B cell (primary cell): ENCODE measurements at regions not wholly inside any gene's neighbourhood (a gene's known extent, or its start where the extent isn't known, plus 50 kb on each side); places are given as distances from the start of the nearest gene placed in this dataset.

Experiments used
- ATAC-seq: fragments of 200-7000 bp; cut with Tn5 transposase; one replicate; pipeline ENCODE4 v1.10.0; 2021; ENCODE audit warnings: low read depth, mild to moderate bottlenecking, moderate number of reproducible peaks, moderate library complexity
- CTCF ChIA-PET: fragments of 350-600 bp; sonication (Branson Sonifier 250); formaldehyde crosslinking; loops from one replicate; lab custom pipeline; 2021; ENCODE audit warnings: antibody characterized with exemption, inconsistent platforms; lab: Charles Lee
- POLR2A ChIA-PET: fragments of 350-600 bp; sonication (Branson Sonifier 250); formaldehyde crosslinking; loops from one replicate; lab custom pipeline; 2021; ENCODE audit warnings: antibody characterized with exemption; lab: Charles Lee
- DNase-seq: peaks from one replicate; pipeline ENCODE4 v3.0.0; 2013
- H2AFZ ChIP-seq: 2 replicates; pipeline ENCODE4 v1.6.1; 2012; ENCODE audit warnings: mild to moderate bottlenecking, low read depth, low read length; ENCODE audit not compliant: insufficient read depth, poor library complexity, severe bottlenecking
- H3K27ac ChIP-seq, 2 donors: 1 replicate in 1 of 2; 2 replicates in 1 of 2; pipeline ENCODE4 v1.5.1; 2012 to 2013; ENCODE audit warnings: low read length in 2 of 2, mild to moderate bottlenecking in 2 of 2, moderate library complexity in 1 of 2
- H3K27me3 ChIP-seq, 4 experiments: fragments of 200-600 bp in 1 of 4; sonication (generic) in 1 of 4; replicated peaks in 1 of 4; 1 replicate in 2 of 4; 2 replicates in 2 of 4; pipeline versions ENCODE4 v1.6.1 to v1.7.0; 2013 to 2016; ENCODE audit warnings: low read length in 3 of 4, mild to moderate bottlenecking in 2 of 4, mixed read lengths in 1 of 4, moderate library complexity in 1 of 4; ENCODE audit not compliant: insufficient read depth in 4 of 4, control insufficient read depth in 3 of 4; ENCODE audit errors: control extremely low read depth in 1 of 4
- H3K36me3 ChIP-seq, 2 experiments: replicated peaks in 1 of 2; 1 replicate in 1 of 2; 2 replicates in 1 of 2; pipeline versions ENCODE4 v1.6.1 to v1.7.1; 2013; ENCODE audit warnings: low read length in 1 of 2; ENCODE audit not compliant: insufficient read depth in 2 of 2, control insufficient read depth in 1 of 2; ENCODE audit errors: control extremely low read depth in 1 of 2, extremely low read depth in 1 of 2
- H3K4me1 ChIP-seq, 2 donors: fragments of 200-600 bp in 1 of 2; sonication (generic) in 1 of 2; 1 replicate in 1 of 2; 2 replicates in 1 of 2; pipeline versions ENCODE4 v1.5.1 to v1.6.1; 2013 to 2017; ENCODE audit warnings: low read length in 2 of 2; ENCODE audit not compliant: control insufficient read depth in 2 of 2, insufficient read depth in 2 of 2
- H3K4me2 ChIP-seq: replicated peaks from 2 replicates; pipeline ENCODE3; 2012; ENCODE audit warnings: mild to moderate bottlenecking, low read depth, low read length; ENCODE audit not compliant: poor library complexity, severe bottlenecking
- H3K4me3 ChIP-seq, 5 experiments: fragments of 200-600 bp in 1 of 5; sonication (generic) in 1 of 5; 1 replicate in 3 of 5; 2 replicates in 2 of 5; pipeline versions ENCODE4 v1.5.1 to v1.7.0; 2011 to 2016; ENCODE audit warnings: low read length in 4 of 5, mild to moderate bottlenecking in 4 of 5, low read depth in 2 of 5, control low read depth in 1 of 5, moderate library complexity in 1 of 5; ENCODE audit not compliant: insufficient read depth in 1 of 5; ENCODE audit errors: control extremely low read depth in 1 of 5, extremely low read depth in 1 of 5
- H3K79me2 ChIP-seq: fragments of 200-600 bp; sonication (generic); one replicate; pipeline ENCODE4 v1.6.0; 2016; ENCODE audit warnings: low read length; ENCODE audit not compliant: control insufficient read depth, insufficient read depth
- H3K9ac ChIP-seq: fragments of 200-600 bp; sonication (generic); 2 replicates; pipeline ENCODE4 v1.6.1; 2017; ENCODE audit warnings: mild to moderate bottlenecking, low read length, moderate library complexity
- H3K9me3 ChIP-seq, 3 donors: one replicate each; pipeline versions ENCODE4 v1.6.1 to v1.7.1; 2013; ENCODE audit warnings: low read length in 2 of 3; ENCODE audit not compliant: control insufficient read depth in 2 of 3, insufficient read depth in 1 of 3; ENCODE audit errors: control extremely low read depth in 1 of 3
- H4K20me1 ChIP-seq: 2 replicates; pipeline ENCODE4 v1.6.0; 2012; ENCODE audit warnings: mild to moderate bottlenecking, low read length; ENCODE audit not compliant: insufficient read depth, control insufficient read depth, poor library complexity, severe bottlenecking
- H3K27ac Mint-ChIP-seq: one replicate; pipeline ENCODE4 v1.8.0; 2021; ENCODE audit warnings: mixed read lengths
- H3K27me3 Mint-ChIP-seq: one replicate; pipeline ENCODE4 v1.8.0; 2021; ENCODE audit warnings: mixed read lengths
- H3K4me1 Mint-ChIP-seq: one replicate; pipeline ENCODE4 v1.8.0; 2021; ENCODE audit warnings: mixed read lengths
- H3K4me3 Mint-ChIP-seq: one replicate; pipeline ENCODE4 v1.8.0; 2021; ENCODE audit warnings: mixed read lengths
- H3K9me3 Mint-ChIP-seq: one replicate; pipeline ENCODE4 v1.8.0; 2022; ENCODE audit warnings: mixed read lengths; ENCODE audit not compliant: insufficient read depth
- EZH2 ChIP-seq: IDR thresholded peaks from 2 replicates; pipeline ENCODE4 v1.6.1; 2012; ENCODE audit warnings: borderline replicate concordance, low read depth, mild to moderate bottlenecking, moderate library complexity, low read length; ENCODE audit not compliant: insufficient read depth, poor library complexity, severe bottlenecking
- WGBS: methylation state at CpG from one replicate; pipeline ENCODE4 v1.1.5; 2013; ENCODE audit warnings: missing lambda C conversion rate; ENCODE audit not compliant: insufficient coverage; 5-methylcytosine and 5-hydroxymethylcytosine counted together
- intact Hi-C: fragments of 100-400 bp; cut with micrococcal nuclease; formaldehyde crosslinking; loops from one replicate; pipeline ENCODE4 v1.10.0; 2022
- TF ChIP-seq, protein P1 (sequence below): fragments of 200-600 bp; IDR thresholded peaks from one replicate; pipeline ENCODE4 v1.8.0; 2022; ENCODE audit warnings: antibody characterized with exemption, mild to moderate bottlenecking

DNA sequence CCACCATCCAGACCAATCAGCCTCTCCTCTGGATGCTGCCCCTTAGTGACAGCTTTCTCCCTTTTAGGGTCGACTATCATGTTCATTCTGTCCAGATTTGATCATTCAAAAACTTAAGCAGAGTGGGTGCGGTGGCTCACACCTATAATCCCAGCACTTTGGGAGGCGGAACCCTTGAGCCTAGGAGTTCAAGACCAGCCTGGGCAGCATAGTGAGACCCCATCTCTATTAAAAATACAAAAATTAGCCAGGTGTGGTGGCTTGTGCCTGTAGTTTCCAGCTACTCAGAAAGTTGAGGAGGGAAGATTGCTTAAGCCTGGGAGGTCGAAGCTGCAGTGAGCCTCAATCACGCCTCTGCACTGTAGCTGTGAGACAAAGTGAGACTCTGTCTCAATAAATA lies 68.3 kb upstream of the ZCCHC2 start:
- peaks cover 1% of the 10 kb centered on the region for H3K4me1 Mint-ChIP-seq
- ChIA-PET POLR2A (no interaction called here), CTCF (interaction anchor here (0.6 to 0.7 kb wide), 2 partner anchors 121 to 564 kb away, joined by 3 read pairs; no protein-coding TSS in a partner anchor)
- Histone ChIP-seq H3K79me2 (no peaks in the 10 kb centered on the region), H3K4me1 (no peaks in the 10 kb centered on the region), H2AFZ (no peak overlapping the region), H3K36me3 (no peaks in the 10 kb centered on the region), H3K27me3 (no peaks in the 10 kb centered on the region), H3K4me2 (no peak overlapping the region), H3K4me3 (no peak overlapping the region), H4K20me1 (no peaks in the 10 kb centered on the region), H3K9ac (no peak overlapping the region), H3K27ac (no peak overlapping the region), H3K9me3 (no peaks in the 10 kb centered on the region)
- TF ChIP-seq EZH2: no peak
- TF ChIP-seq, protein P1, sequence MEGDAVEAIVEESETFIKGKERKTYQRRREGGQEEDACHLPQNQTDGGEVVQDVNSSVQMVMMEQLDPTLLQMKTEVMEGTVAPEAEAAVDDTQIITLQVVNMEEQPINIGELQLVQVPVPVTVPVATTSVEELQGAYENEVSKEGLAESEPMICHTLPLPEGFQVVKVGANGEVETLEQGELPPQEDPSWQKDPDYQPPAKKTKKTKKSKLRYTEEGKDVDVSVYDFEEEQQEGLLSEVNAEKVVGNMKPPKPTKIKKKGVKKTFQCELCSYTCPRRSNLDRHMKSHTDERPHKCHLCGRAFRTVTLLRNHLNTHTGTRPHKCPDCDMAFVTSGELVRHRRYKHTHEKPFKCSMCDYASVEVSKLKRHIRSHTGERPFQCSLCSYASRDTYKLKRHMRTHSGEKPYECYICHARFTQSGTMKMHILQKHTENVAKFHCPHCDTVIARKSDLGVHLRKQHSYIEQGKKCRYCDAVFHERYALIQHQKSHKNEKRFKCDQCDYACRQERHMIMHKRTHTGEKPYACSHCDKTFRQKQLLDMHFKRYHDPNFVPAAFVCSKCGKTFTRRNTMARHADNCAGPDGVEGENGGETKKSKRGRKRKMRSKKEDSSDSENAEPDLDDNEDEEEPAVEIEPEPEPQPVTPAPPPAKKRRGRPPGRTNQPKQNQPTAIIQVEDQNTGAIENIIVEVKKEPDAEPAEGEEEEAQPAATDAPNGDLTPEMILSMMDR: no peak
- ATAC-seq (no peak), DNase-seq (no peak)
- intact Hi-C loops: no loop called here
- H3K27ac Mint-ChIP-seq: no peak overlapping the region
- H3K4me3 Mint-ChIP-seq: no peak overlapping the region
- WGBS: 86% methylated on average over 2 of the region's 5 CpGs
- peaks cover 29% of the 10 kb centered on the region for H3K27me3 Mint-ChIP-seq
- peaks cover 4% of the 10 kb centered on the region for H3K9me3 Mint-ChIP-seq

DNA sequence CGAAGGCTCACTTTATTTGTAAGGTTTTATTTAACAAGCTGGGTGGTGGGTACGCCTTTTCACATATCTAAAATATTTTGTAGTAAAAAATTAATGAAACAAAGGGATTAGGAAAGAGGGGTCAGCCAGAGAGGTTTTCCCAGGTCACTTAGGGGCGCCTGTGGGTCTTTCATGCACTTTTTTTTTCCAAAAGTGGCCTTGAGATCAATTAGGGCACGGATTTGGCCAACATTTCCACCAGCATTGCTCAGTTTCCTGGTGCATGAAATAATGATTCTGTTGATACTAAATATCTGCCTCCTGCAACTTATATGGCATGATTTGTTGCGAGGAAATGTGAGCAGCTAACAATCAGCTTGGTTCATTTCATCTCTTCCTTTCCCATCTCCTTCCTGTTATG lies 67.6 kb upstream of the ZCCHC2 start:
- no peaks in the 10 kb centered on the region for H3K27me3 ChIP-seq
- Mint-ChIP-seq H3K4me3 (no peak overlapping the region), H3K27me3 (peaks cover 29% of the 10 kb centered on the region), H3K27ac (no peak overlapping the region), H3K9me3 (no peaks in the 10 kb centered on the region), H3K4me1 (peaks cover 1% of the 10 kb centered on the region)
- intact Hi-C loops: no loop called here
- WGBS: 71% methylated on average over 1 of the region's 5 CpGs
- ATAC-seq (no peak), DNase-seq (no peak)
- CTCF ChIA-PET: interaction anchor here (0.7 kb wide), 1 partner anchor 563 kb away, joined by 3 read pairs; no protein-coding TSS in a partner anchor
- H4K20me1 ChIP-seq: no peaks in the 10 kb centered on the region
- no peak overlapping the region for H3K27ac ChIP-seq
- no peak overlapping the region for H3K4me2 ChIP-seq
- TF ChIP-seq, protein P1: no peak
- no peak for TF ChIP-seq EZH2
- H3K79me2 ChIP-seq: no peaks in the 10 kb centered on the region
- H3K9me3 ChIP-seq: no peaks in the 10 kb centered on the region
- H3K4me3 ChIP-seq: no peak overlapping the region
- no peak overlapping the region for H2AFZ ChIP-seq
- POLR2A ChIA-PET: no interaction called here
- no peaks in the 10 kb centered on the region for H3K36me3 ChIP-seq
- H3K4me1 ChIP-seq: no peaks in the 10 kb centered on the region
- no peak overlapping the region for H3K9ac ChIP-seq
